ENCODE measurements at regions not wholly inside any gene's neighbourhood (a gene's known extent, or its start where the extent isn't known, plus 50 kb on each side); places are given as distances from the start of the nearest gene placed in this dataset.

- DNase-seq (ENCODE audit: low read depth) (no peak), FAIRE-seq (no peak)
- Histone ChIP-seq H3K27ac (ENCODE audit: low read depth, low read length) (no peak overlapping the region), H3K4me1 (ENCODE audit: insufficient read depth, low read length) (no peaks in the 10 kb centered on the region), H2AFZ (ENCODE audit: low read depth, low read length) (no peak overlapping the region), H3K79me2 (ENCODE audit: insufficient read depth, low read length) (no peaks in the 10 kb centered on the region), H3K27me3 (ENCODE audit: insufficient read depth, low read length) (no peaks in the 10 kb centered on the region), H3K36me3 (ENCODE audit: insufficient read depth, low read length) (no peaks in the 10 kb centered on the region), H3K9ac (ENCODE audit: low read length) (no peak overlapping the region), H3K4me3 (ENCODE audit: insufficient read depth, low read depth, low read length) (no peak overlapping the region), H4K20me1 (ENCODE audit: insufficient read depth, low read length) (no peaks in the 10 kb centered on the region), H3K4me2 (ENCODE audit: low read length) (no peak overlapping the region), H3K9me3 (ENCODE audit: insufficient read depth, low read depth, low read length) (no peaks in the 10 kb centered on the region)
- Mint-ChIP-seq H3K4me3 (ENCODE audit: unreplicated experiment) (no peak overlapping the region), H3K27ac (ENCODE audit: unreplicated experiment) (no peak overlapping the region), H3K27me3 (ENCODE audit: low read depth, unreplicated experiment) (peaks cover 5% of the 10 kb centered on the region), H3K36me3 (ENCODE audit: low read depth, unreplicated experiment) (no peaks in the 10 kb centered on the region), H3K4me1 (ENCODE audit: low read depth, unreplicated experiment) (peaks cover 9% of the 10 kb centered on the region), H3K9me3 (ENCODE audit: unreplicated experiment) (peaks cover 3% of the 10 kb centered on the region)
- TF ChIP-seq CTCF (IDR thresholded peaks at IDR 0.05; ENCODE audit: insufficient read depth, low read depth, low read length) (no peak), EZH2 (IDR thresholded peaks at IDR 0.05; ENCODE audit: insufficient read depth, low read length) (no peak)
Observed at GRCh38 chr20:21622097-21622857, 83.2 kb upstream of the PAX1 start.

GRCh38 chr20:21618759-21619416, 86.6 kb upstream of the PAX1 start:
- Histone ChIP-seq H2AFZ (ENCODE audit: low read depth, low read length) (no peak overlapping the region), H3K27me3 (ENCODE audit: insufficient read depth, low read length) (no peaks in the 10 kb centered on the region), H3K27ac (ENCODE audit: low read depth, low read length) (no peak overlapping the region), H3K4me1 (ENCODE audit: insufficient read depth, low read length) (no peaks in the 10 kb centered on the region), H4K20me1 (ENCODE audit: insufficient read depth, low read length) (no peaks in the 10 kb centered on the region), H3K9me3 (ENCODE audit: insufficient read depth, low read depth, low read length) (no peaks in the 10 kb centered on the region), H3K36me3 (ENCODE audit: insufficient read depth, low read length) (no peaks in the 10 kb centered on the region), H3K4me3 (ENCODE audit: insufficient read depth, low read depth, low read length) (no peak overlapping the region), H3K79me2 (ENCODE audit: insufficient read depth, low read length) (no peaks in the 10 kb centered on the region), H3K9ac (ENCODE audit: low read length) (no peak overlapping the region), H3K4me2 (ENCODE audit: low read length) (no peak overlapping the region)
- TF ChIP-seq EZH2 (IDR thresholded peaks at IDR 0.05; ENCODE audit: insufficient read depth, low read length) (no peak), CTCF (IDR thresholded peaks at IDR 0.05; ENCODE audit: insufficient read depth, low read depth, low read length) (no peak)
- DNase-seq (ENCODE audit: low read depth) (no peak), FAIRE-seq (no peak)
- peaks cover 9% of the 10 kb centered on the region for H3K4me1 Mint-ChIP-seq (ENCODE audit: low read depth, unreplicated experiment)
- H3K9me3 Mint-ChIP-seq (ENCODE audit: unreplicated experiment): no peaks in the 10 kb centered on the region
- H3K36me3 Mint-ChIP-seq (ENCODE audit: low read depth, unreplicated experiment): no peaks in the 10 kb centered on the region
- H3K4me3 Mint-ChIP-seq (ENCODE audit: unreplicated experiment): no peak overlapping the region
- H3K27ac Mint-ChIP-seq (ENCODE audit: unreplicated experiment): peak overlapping the region; percentile 78
- peaks cover 14% of the 10 kb centered on the region for H3K27me3 Mint-ChIP-seq (ENCODE audit: low read depth, unreplicated experiment)

GRCh38 chr20:21615617-21616080, 89.8 kb upstream of the PAX1 start:
- H3K36me3 Mint-ChIP-seq (ENCODE audit: low read depth, unreplicated experiment): no peaks in the 10 kb centered on the region
- Histone ChIP-seq H3K27ac (ENCODE audit: low read depth, low read length) (no peak overlapping the region), H3K4me1 (ENCODE audit: insufficient read depth, low read length) (no peaks in the 10 kb centered on the region), H3K79me2 (ENCODE audit: insufficient read depth, low read length) (no peaks in the 10 kb centered on the region), H2AFZ (ENCODE audit: low read depth, low read length) (no peak overlapping the region), H3K4me3 (ENCODE audit: insufficient read depth, low read depth, low read length) (no peak overlapping the region), H3K9me3 (ENCODE audit: insufficient read depth, low read depth, low read length) (no peaks in the 10 kb centered on the region), H3K9ac (ENCODE audit: low read length) (no peak overlapping the region), H4K20me1 (ENCODE audit: insufficient read depth, low read length) (no peaks in the 10 kb centered on the region), H3K27me3 (ENCODE audit: insufficient read depth, low read length) (no peaks in the 10 kb centered on the region), H3K4me2 (ENCODE audit: low read length) (no peak overlapping the region), H3K36me3 (ENCODE audit: insufficient read depth, low read length) (no peaks in the 10 kb centered on the region)
- FAIRE-seq (no peak), DNase-seq (ENCODE audit: low read depth) (peak; percentile 4)
- TF ChIP-seq EZH2 (IDR thresholded peaks at IDR 0.05; ENCODE audit: insufficient read depth, low read length): no peak
- TF ChIP-seq CTCF (IDR thresholded peaks at IDR 0.05; ENCODE audit: insufficient read depth, low read depth, low read length): peak; percentile 51
- H3K27me3 Mint-ChIP-seq (ENCODE audit: low read depth, unreplicated experiment): peaks cover 21% of the 10 kb centered on the region
- H3K27ac Mint-ChIP-seq (ENCODE audit: unreplicated experiment): no peak overlapping the region
- H3K4me1 Mint-ChIP-seq (ENCODE audit: low read depth, unreplicated experiment): peaks cover 9% of the 10 kb centered on the region
- peaks cover 2% of the 10 kb centered on the region for H3K9me3 Mint-ChIP-seq (ENCODE audit: unreplicated experiment)
- H3K4me3 Mint-ChIP-seq (ENCODE audit: unreplicated experiment): no peak overlapping the region

Data from astrocyte (in vitro differentiated cells and primary cell).